HepG2 (cell line): ENCODE measurements at regions not wholly inside any gene's neighbourhood (a gene's known extent, or its start where the extent isn't known, plus 50 kb on each side); places are given as distances from the start of the nearest gene placed in this dataset.
"Not testable (repeated sequence)": the region's sequence is repeated elsewhere in the genome, so short reads cannot be mapped to it uniquely, and the experiment has no call there.

Experiments
- ATAC-seq: fragments of 200-7000 bp; cut with Tn5 transposase; 3 replicates; pipeline ENCODE4 v1.9.1; 2020; ENCODE audit warnings: mild to moderate bottlenecking, moderate library complexity
- BruUV-seq: library from RNA; stranded (reverse); fragments of 400-500 nt; replicated peaks from 2 replicates; lab custom pipeline; 2021; lab: Mats Ljungman, UMichigan
- CTCF ChIA-PET: fragments of 300-600 bp; formaldehyde crosslinking; extraction: SDS; loops from one replicate; lab custom pipeline; 2021; ENCODE audit warnings: low total read pairs, inconsistent platforms, low intra/inter-chr PET ratio; lab: Yijun Ruan, JAX
- POLR2A ChIA-PET: fragments of 350-600 bp; sonication (Branson Sonifier 250); formaldehyde crosslinking; loops from one replicate; lab custom pipeline; 2020; ENCODE audit warnings: antibody characterized with exemption, inconsistent platforms; lab: Yijun Ruan, JAX
- DNase-seq: peaks from one replicate; pipeline ENCODE4 v3.0.0-alpha.2; 2015; ENCODE audit warnings: low spot score
- FAIRE-seq: peaks from 3 replicates; lab custom pipeline; 2011; peaks lifted over from hg19 to GRCh38; lab: Jason Lieb, UNC
- H2AFZ ChIP-seq: one replicate; pipeline ENCODE4 v1.6.1; 2011; ENCODE audit warnings: low read length, inconsistent platforms
- H3K27ac ChIP-seq: fragments of 300-600 bp; 3 replicates; pipeline ENCODE4 v1.8.0; 2011; ENCODE audit warnings: mixed run types, mild to moderate bottlenecking, mixed read lengths, low read length, inconsistent platforms; ENCODE audit not compliant: insufficient read depth; ENCODE audit errors: extremely low read length
- H3K27me3 ChIP-seq, 2 experiments: fragments of 200-600 bp in 1 of 2; 2 replicates in 1 of 2; 3 replicates in 1 of 2; pipeline versions ENCODE4 v1.6.0 to v1.8.0; 2011; ENCODE audit warnings: low read length in 2 of 2, mild to moderate bottlenecking in 2 of 2, moderate library complexity in 2 of 2, inconsistent platforms in 1 of 2; ENCODE audit not compliant: insufficient read depth in 2 of 2, control insufficient read depth in 1 of 2
- H3K36me3 ChIP-seq, 2 experiments: fragments of 200-600 bp in 1 of 2; replicated peaks in 1 of 2; 2 replicates in 1 of 2; 3 replicates in 1 of 2; pipeline versions ENCODE4 v1.5.1 to v1.8.0; 2011; ENCODE audit warnings: low read length in 2 of 2, inconsistent platforms in 1 of 2; ENCODE audit not compliant: insufficient read depth in 2 of 2, control insufficient read depth in 1 of 2
- H3K4me1 ChIP-seq: 2 replicates; pipeline ENCODE4 v1.5.1; 2012; ENCODE audit warnings: low read length, inconsistent platforms; ENCODE audit not compliant: insufficient read depth
- H3K4me2 ChIP-seq: 2 replicates; pipeline ENCODE4 v1.6.0; 2011; ENCODE audit warnings: low read depth, low read length, inconsistent platforms
- H3K4me3 ChIP-seq, 3 experiments: fragments of 200-600 bp in 1 of 3; sonication (generic), shearing (Covaris generic) in 1 of 3; replicated peaks in 1 of 3; 2 replicates each; pipeline ENCODE4 v1.5.1; 2011 to 2016; ENCODE audit warnings: low read length in 3 of 3, inconsistent platforms in 2 of 3, low read depth in 2 of 3, mild to moderate bottlenecking in 2 of 3, control low read depth in 1 of 3, mixed read lengths in 1 of 3; ENCODE audit not compliant: insufficient read depth in 1 of 3
- H3K79me2 ChIP-seq: one replicate; pipeline ENCODE4 v1.6.1; 2011; ENCODE audit warnings: low read length, inconsistent platforms; ENCODE audit not compliant: insufficient read depth
- H3K9ac ChIP-seq: 2 replicates; pipeline ENCODE4 v1.6.0; 2011; ENCODE audit warnings: mild to moderate bottlenecking, low read depth, low read length, inconsistent platforms; ENCODE audit not compliant: insufficient read depth
- H3K9me3 ChIP-seq: 2 replicates; pipeline ENCODE4 v1.5.1; 2012; ENCODE audit warnings: mild to moderate bottlenecking, low read length
- H4K20me1 ChIP-seq: 2 replicates; pipeline ENCODE4 v1.6.0; 2011; ENCODE audit warnings: inconsistent platforms, mild to moderate bottlenecking, low read length, moderate library complexity; ENCODE audit not compliant: insufficient read depth
- TAF15 ChIP-seq: fragments of 200-400 bp; formaldehyde crosslinking; IDR thresholded peaks from one replicate; pipeline ENCODE4 v1.6.1; 2018; ENCODE audit warnings: mild to moderate bottlenecking, low read depth, low read length; ENCODE audit not compliant: poor library complexity, severe bottlenecking
- ZNF557 ChIP-seq: sonication (generic); formaldehyde crosslinking; IDR thresholded peaks from 2 replicates; pipeline ENCODE4 v1.4.0; 2020; ENCODE audit warnings: missing genetic modification reagents
- ZNF619 ChIP-seq: sonication (generic); formaldehyde crosslinking; IDR thresholded peaks from 2 replicates; pipeline ENCODE4 v1.4.0; 2020; ENCODE audit warnings: mild to moderate bottlenecking, missing genetic modification reagents
- WGBS: methylation state at CpG from one replicate; pipeline ENCODE4 v1.1.6; 2017; ENCODE audit warnings: low lambda C conversion rate; 5-methylcytosine and 5-hydroxymethylcytosine counted together
- in situ Hi-C: cut with HindIII; loops from 2 replicates; pipeline ENCODE4 v1.10.0; 2017; ENCODE audit warnings: low pct_unique_long_range_greater_than_20kb; ENCODE audit not compliant: extremely low pct_ligation_motif_present
- intact Hi-C: fragments of 100-400 bp; cut with micrococcal nuclease; formaldehyde crosslinking; loops from one replicate; pipeline ENCODE4 v1.10.0; 2022; ENCODE audit not compliant: unreplicated experiment

- DNase-seq (no peak), FAIRE-seq (no peak), ATAC-seq (no peak)
- Histone ChIP-seq H3K27ac (no peak overlapping the region), H3K4me1 (peaks cover 9% of the 10 kb centered on the region; the same call in 1 of the 2 replicates), H3K27me3 (peaks cover 0 to 22% of the 10 kb centered on the region in 2 experiments; a peak in 3 of 5 replicates), H3K9ac (no peak overlapping the region), H3K9me3 (no peaks in the 10 kb centered on the region), H3K4me2 (no peak overlapping the region), H3K4me3 (no peak overlapping the region), H2AFZ (no peak overlapping the region), H4K20me1 (no peaks in the 10 kb centered on the region), H3K79me2 (no peaks in the 10 kb centered on the region), H3K36me3 (no peaks in the 10 kb centered on the region)
- no TSS peak for BruUV-seq
- in situ Hi-C loops (loop anchor here (5.0 kb wide), 1 partner anchor 255 kb away; no protein-coding TSS in a partner anchor), intact Hi-C loops (no loop called here)
- TF ChIP-seq ZNF619 (CRISPR knock-in tag) (no peak), ZNF557 (CRISPR knock-in tag) (no peak), TAF15 (no peak)
- CTCF ChIA-PET = no interaction called here
- 33% methylated on average over 11 of the region's 11 CpGs for WGBS
- POLR2A ChIA-PET = no interaction called here
Observed at GRCh38 chr17:65292430-65292829, 155.3 kb downstream of the RGS9 start.

- POLR2A ChIA-PET, H4K20me1 ChIP-seq, H3K27ac ChIP-seq, ATAC-seq, H3K79me2 ChIP-seq, H3K9ac ChIP-seq, BruUV-seq, H3K9me3 ChIP-seq, H3K4me1 ChIP-seq, DNase-seq, CTCF ChIA-PET, H3K36me3 ChIP-seq, FAIRE-seq, intact Hi-C loops, H2AFZ ChIP-seq, H3K4me3 ChIP-seq, H3K4me2 ChIP-seq: not testable (repeated sequence)
- in situ Hi-C loops = loop anchor here (5.0 kb wide), 1 partner anchor 256 kb away; no protein-coding TSS in a partner anchor
- H3K27me3 ChIP-seq = peaks cover 0 to 22% of the 10 kb centered on the region in 2 experiments; a peak in 3 of 5 replicates
- WGBS = 31% methylated on average over 7 of the region's 7 CpGs
Observed at GRCh38 chr17:65291301-65291700, 154.1 kb downstream of the RGS9 start.
